IMR-90 (cell line): ENCODE measurements at regions not wholly inside any gene's neighbourhood (a gene's known extent, or its start where the extent isn't known, plus 50 kb on each side); places are given as distances from the start of the nearest gene placed in this dataset.

Experiments
- CTCF ChIP-seq: conservative IDR thresholded peaks from 2 replicates; pipeline ENCODE4 v1.5.1; 2012; ENCODE audit warnings: mild to moderate bottlenecking, low read depth, low read length, improper control_type of control experiment
- POLR2A ChIP-seq: IDR thresholded peaks from 2 replicates; pipeline ENCODE4 v1.6.1; 2012; ENCODE audit warnings: mild to moderate bottlenecking, low read depth, low read length

GRCh38 chr3:188974856-188975599, 196.7 kb upstream of the TPRG1 start:
- no peak for TF ChIP-seq POLR2A
- TF ChIP-seq CTCF, result no peak
